Gastrocnemius medialis (tissue), 4 donors: ENCODE measurements at regions not wholly inside any gene's neighbourhood (a gene's known extent, or its start where the extent isn't known, plus 50 kb on each side); places are given as distances from the start of the nearest gene placed in this dataset.

Experiments used
- CTCF ChIP-seq, 5 experiments: fragments of 450-650 bp in 3 of 5; fragments of 200-600 bp in 2 of 5; sonication (generic) in 2 of 5; IDR thresholded peaks in 4 of 5; conservative IDR thresholded peaks in 1 of 5; 1 replicate in 4 of 5; 2 replicates in 1 of 5; pipeline ENCODE4 v1.5.1; 2016 to 2019; ENCODE audit warnings: antibody characterized with exemption in 5 of 5, mild to moderate bottlenecking in 3 of 5, moderate library complexity in 3 of 5
- POLR2A ChIP-seq, 2 donors: fragments of 450-650 bp; IDR thresholded peaks; one replicate each; pipeline ENCODE4 v1.6.1; 2017; ENCODE audit warnings: antibody characterized with exemption in 2 of 2, mild to moderate bottlenecking in 2 of 2, moderate library complexity in 2 of 2

GRCh38 chr3:161556533-161556932, 59.9 kb downstream of the OTOL1 start:
- TF ChIP-seq POLR2A (IDR thresholded peaks at IDR 0.05) (no peak), CTCF (IDR thresholded peaks at IDR 0.05 in 4 of 5, conservative IDR thresholded peaks at IDR 0.05 in 1 of 5) (no peak)
